ENCODE measurements at regions not wholly inside any gene's neighbourhood (a gene's known extent, or its start where the extent isn't known, plus 50 kb on each side); places are given as distances from the start of the nearest gene placed in this dataset.
"Not testable (repeated sequence)": the region's sequence is repeated elsewhere in the genome, so short reads cannot be mapped to it uniquely, and the experiment has no call there.

- TF ChIP-seq CTCF (IDR thresholded peaks at IDR 0.05; ENCODE audit: low read depth, low read length): no peak
- DNase-seq (ENCODE audit: low read depth in 2 of 2): no peak
- H3K4me3 ChIP-seq (replicated peaks in 1 of 2; ENCODE audit: low read depth in 2 of 2, low read length in 2 of 2): no peak overlapping the region
These were observed 237.1 kb downstream of the BMP4 start for GRCh38 chr14:53719536-53719935.

GRCh38 chr14:53716578-53716977 is 240.0 kb downstream of the BMP4 start:
- H3K4me3 ChIP-seq (replicated peaks in 1 of 2; ENCODE audit: low read depth in 2 of 2, low read length in 2 of 2): no peak overlapping the region
- peak in 1 of 2 donors; percentile 2 for DNase-seq (ENCODE audit: low read depth in 2 of 2)
- no peak for TF ChIP-seq CTCF (IDR thresholded peaks at IDR 0.05; ENCODE audit: low read depth, low read length)

GRCh38 chr14:53715193-53715721 is 241.4 kb downstream of the BMP4 start:
- DNase-seq (ENCODE audit: low read depth in 2 of 2): peak; percentile 65 to 66
- no peak for TF ChIP-seq CTCF (IDR thresholded peaks at IDR 0.05; ENCODE audit: low read depth, low read length)
- no peak overlapping the region for H3K4me3 ChIP-seq (replicated peaks in 1 of 2; ENCODE audit: low read depth in 2 of 2, low read length in 2 of 2)

- peak in 1 of 2 donors; percentile 44 for DNase-seq (ENCODE audit: low read depth in 2 of 2)
- no peak overlapping the region for H3K4me3 ChIP-seq (replicated peaks in 1 of 2; ENCODE audit: low read depth in 2 of 2, low read length in 2 of 2)
- TF ChIP-seq CTCF (IDR thresholded peaks at IDR 0.05; ENCODE audit: low read depth, low read length): no peak
These were observed 242.0 kb downstream of the BMP4 start for GRCh38 chr14:53714495-53715192.

- not testable (repeated sequence) for DNase-seq (ENCODE audit: low read depth in 2 of 2); H3K4me3 ChIP-seq (replicated peaks in 1 of 2; ENCODE audit: low read depth in 2 of 2, low read length in 2 of 2)
These were observed 243.7 kb downstream of the BMP4 start for GRCh38 chr14:53712901-53713300.

- no peak for DNase-seq (ENCODE audit: low read depth in 2 of 2)
- no peak overlapping the region for H3K4me3 ChIP-seq (replicated peaks in 1 of 2; ENCODE audit: low read depth in 2 of 2, low read length in 2 of 2)
- TF ChIP-seq CTCF (IDR thresholded peaks at IDR 0.05; ENCODE audit: low read depth, low read length): no peak
These were observed 245.4 kb downstream of the BMP4 start for GRCh38 chr14:53711205-53711604.

GRCh38 chr14:53710615-53711014 is 246.0 kb downstream of the BMP4 start:
- no peak for DNase-seq (ENCODE audit: low read depth in 2 of 2)
- no peak overlapping the region for H3K4me3 ChIP-seq (replicated peaks in 1 of 2; ENCODE audit: low read depth in 2 of 2, low read length in 2 of 2)
- no peak for TF ChIP-seq CTCF (IDR thresholded peaks at IDR 0.05; ENCODE audit: low read depth, low read length)
